Tibial nerve (tissue), 4 donors: ENCODE measurements at regions not wholly inside any gene's neighbourhood (a gene's known extent, or its start where the extent isn't known, plus 50 kb on each side); places are given as distances from the start of the nearest gene placed in this dataset.

Experiments used
- DNase-seq, 2 donors: peaks; one replicate each; pipeline ENCODE4 v3.0.0-alpha.2; 2019; ENCODE audit warnings: low spot score in 2 of 2
- H3K27ac ChIP-seq, 4 donors: fragments of 200-600 bp; sonication (generic) in 3 of 4; one replicate each; pipeline ENCODE4 v1.5.1; 2017 to 2019; ENCODE audit warnings: mild to moderate bottlenecking in 1 of 4
- H3K27me3 ChIP-seq, 2 donors: fragments of 200-600 bp; sonication (generic) in 1 of 2; one replicate each; pipeline versions ENCODE4 v1.5.1 to v1.6.0; 2017 to 2019
- H3K36me3 ChIP-seq, 3 donors: fragments of 200-600 bp; sonication (generic); one replicate each; pipeline ENCODE4 v1.5.1; 2018 to 2019
- H3K4me1 ChIP-seq, 4 donors: fragments of 200-600 bp; sonication (generic) in 3 of 4; one replicate each; pipeline ENCODE4 v1.5.1; 2017 to 2019
- H3K4me3 ChIP-seq, 4 donors: fragments of 200-600 bp; sonication (generic) in 3 of 4; one replicate each; pipeline ENCODE4 v1.5.1; 2017 to 2019; ENCODE audit warnings: mild to moderate bottlenecking in 1 of 4, moderate library complexity in 1 of 4
- H3K9me3 ChIP-seq, 4 donors: fragments of 200-600 bp; sonication (generic) in 3 of 4; one replicate each; pipeline ENCODE4 v1.5.1; 2017 to 2019
- EP300 ChIP-seq, 2 donors: sonication (generic); formaldehyde crosslinking; IDR thresholded peaks; one replicate each; pipeline ENCODE4 v1.6.1; 2017; ENCODE audit warnings: antibody characterized with exemption in 2 of 2, mild to moderate bottlenecking in 1 of 2
- POLR2A ChIP-seq, 2 donors: fragments of 450-650 bp; IDR thresholded peaks; one replicate each; pipeline ENCODE4 v1.6.1; 2017; ENCODE audit warnings: antibody characterized with exemption in 2 of 2, mild to moderate bottlenecking in 2 of 2, moderate library complexity in 2 of 2
- WGBS, 2 donors: methylation state at CpG; one replicate each; pipeline ENCODE4 v1.1.5; 2018; 5-methylcytosine and 5-hydroxymethylcytosine counted together
- TF ChIP-seq, protein P1 (sequence below), 5 experiments: fragments of 200-600 bp in 3 of 5; fragments of 450-650 bp in 2 of 5; sonication (generic) in 3 of 5; IDR thresholded peaks; one replicate each; pipeline ENCODE4 v1.5.1; 2016 to 2019; ENCODE audit warnings: antibody characterized with exemption in 5 of 5, mild to moderate bottlenecking in 3 of 5, moderate library complexity in 2 of 5

DNA sequence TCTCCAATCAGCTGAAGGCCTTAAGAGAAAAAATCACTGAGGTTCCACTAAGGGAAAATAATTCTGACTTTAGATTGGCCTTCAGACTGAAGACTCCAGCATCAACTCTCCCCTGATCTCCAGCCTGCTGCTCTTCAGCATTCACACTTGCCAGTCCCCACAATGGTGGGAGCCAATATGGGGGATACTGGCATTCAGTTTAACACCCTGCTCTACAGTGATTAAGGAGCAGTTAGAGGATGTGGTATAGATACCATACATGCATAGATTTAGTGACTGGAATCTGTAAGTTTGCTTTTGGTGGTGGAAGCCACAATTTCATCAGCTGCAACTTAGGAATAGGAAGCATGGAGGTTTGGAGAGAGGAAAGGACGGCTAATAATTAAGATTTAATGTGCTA, 2017.7 kb upstream of the CDH6 start:
- no peak overlapping the region for H3K27ac ChIP-seq
- H3K9me3 ChIP-seq, result no peaks in the 10 kb centered on the region
- no peak for TF ChIP-seq POLR2A (IDR thresholded peaks at IDR 0.05)
- TF ChIP-seq, protein P1, sequence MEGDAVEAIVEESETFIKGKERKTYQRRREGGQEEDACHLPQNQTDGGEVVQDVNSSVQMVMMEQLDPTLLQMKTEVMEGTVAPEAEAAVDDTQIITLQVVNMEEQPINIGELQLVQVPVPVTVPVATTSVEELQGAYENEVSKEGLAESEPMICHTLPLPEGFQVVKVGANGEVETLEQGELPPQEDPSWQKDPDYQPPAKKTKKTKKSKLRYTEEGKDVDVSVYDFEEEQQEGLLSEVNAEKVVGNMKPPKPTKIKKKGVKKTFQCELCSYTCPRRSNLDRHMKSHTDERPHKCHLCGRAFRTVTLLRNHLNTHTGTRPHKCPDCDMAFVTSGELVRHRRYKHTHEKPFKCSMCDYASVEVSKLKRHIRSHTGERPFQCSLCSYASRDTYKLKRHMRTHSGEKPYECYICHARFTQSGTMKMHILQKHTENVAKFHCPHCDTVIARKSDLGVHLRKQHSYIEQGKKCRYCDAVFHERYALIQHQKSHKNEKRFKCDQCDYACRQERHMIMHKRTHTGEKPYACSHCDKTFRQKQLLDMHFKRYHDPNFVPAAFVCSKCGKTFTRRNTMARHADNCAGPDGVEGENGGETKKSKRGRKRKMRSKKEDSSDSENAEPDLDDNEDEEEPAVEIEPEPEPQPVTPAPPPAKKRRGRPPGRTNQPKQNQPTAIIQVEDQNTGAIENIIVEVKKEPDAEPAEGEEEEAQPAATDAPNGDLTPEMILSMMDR (IDR thresholded peaks at IDR 0.05), result no peak
- TF ChIP-seq EP300 (IDR thresholded peaks at IDR 0.05), result no peak
- no peaks in the 10 kb centered on the region for H3K36me3 ChIP-seq
- no peak for DNase-seq
- no peaks in the 10 kb centered on the region for H3K4me1 ChIP-seq
- no peak overlapping the region for H3K4me3 ChIP-seq
- 65 to 68% methylated on average over 1 of the region's 1 CpG for WGBS, 2 donors
- no peaks in the 10 kb centered on the region for H3K27me3 ChIP-seq

DNA sequence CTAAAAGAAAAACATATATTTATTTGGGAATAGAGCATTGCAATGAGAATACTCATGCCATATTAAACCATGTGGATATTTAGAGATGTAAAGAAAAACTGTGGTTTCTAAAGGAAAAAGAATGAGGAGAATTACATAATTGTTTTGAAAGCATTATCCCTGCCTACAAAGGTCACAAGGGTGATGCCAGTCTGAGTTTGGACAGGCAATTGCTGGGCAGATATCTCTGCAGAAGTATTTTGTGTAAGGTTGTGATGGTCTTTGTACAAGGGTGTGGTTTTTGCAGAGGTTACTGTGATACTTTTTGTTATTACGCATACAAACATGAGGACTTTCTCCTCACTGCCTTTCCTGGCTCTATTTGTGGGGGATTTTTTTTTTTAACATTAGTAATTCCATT, 2022.9 kb upstream of the CDH6 start:
- no peaks in the 10 kb centered on the region for H3K9me3 ChIP-seq
- TF ChIP-seq EP300 (IDR thresholded peaks at IDR 0.05), result no peak
- TF ChIP-seq POLR2A (IDR thresholded peaks at IDR 0.05), result no peak
- TF ChIP-seq, protein P1 (IDR thresholded peaks at IDR 0.05), result no peak
- no peak overlapping the region for H3K4me3 ChIP-seq
- H3K4me1 ChIP-seq, result no peaks in the 10 kb centered on the region
- H3K36me3 ChIP-seq, result no peaks in the 10 kb centered on the region
- H3K27ac ChIP-seq, result no peak overlapping the region
- 80 to 83% methylated on average over 1 of the region's 1 CpG for WGBS, 2 donors
- no peak for DNase-seq
- H3K27me3 ChIP-seq, result no peaks in the 10 kb centered on the region

DNA sequence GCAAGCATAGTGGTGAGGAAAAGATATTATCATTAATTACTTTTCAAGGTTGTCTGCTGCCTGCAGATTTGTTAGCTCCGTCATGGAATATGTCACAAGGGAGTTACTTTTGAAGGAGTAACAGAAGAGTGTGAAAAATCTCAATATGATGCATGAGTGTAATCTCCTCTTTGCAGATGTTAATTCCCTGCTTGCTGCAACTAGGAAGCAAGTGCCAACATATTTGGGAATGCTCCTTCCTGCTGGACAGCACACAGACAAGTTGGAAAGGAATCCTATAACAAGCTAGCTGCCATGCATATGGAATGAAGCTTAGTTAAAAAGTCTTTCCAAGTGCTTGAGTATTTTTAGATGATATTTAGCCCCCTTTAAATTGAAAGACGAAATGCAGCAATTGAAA, 2023.6 kb upstream of the CDH6 start:
- no peak for DNase-seq
- no peaks in the 10 kb centered on the region for H3K27me3 ChIP-seq
- H3K9me3 ChIP-seq, result no peaks in the 10 kb centered on the region
- no peak overlapping the region for H3K4me3 ChIP-seq
- no peaks in the 10 kb centered on the region for H3K36me3 ChIP-seq
- TF ChIP-seq, protein P1 (IDR thresholded peaks at IDR 0.05), result no peak
- TF ChIP-seq POLR2A (IDR thresholded peaks at IDR 0.05), result no peak
- TF ChIP-seq EP300 (IDR thresholded peaks at IDR 0.05), result no peak
- 44 to 55% methylated on average over 2 of the region's 2 CpGs for WGBS, 2 donors
- H3K4me1 ChIP-seq, result no peaks in the 10 kb centered on the region
- H3K27ac ChIP-seq, result no peak overlapping the region

DNA sequence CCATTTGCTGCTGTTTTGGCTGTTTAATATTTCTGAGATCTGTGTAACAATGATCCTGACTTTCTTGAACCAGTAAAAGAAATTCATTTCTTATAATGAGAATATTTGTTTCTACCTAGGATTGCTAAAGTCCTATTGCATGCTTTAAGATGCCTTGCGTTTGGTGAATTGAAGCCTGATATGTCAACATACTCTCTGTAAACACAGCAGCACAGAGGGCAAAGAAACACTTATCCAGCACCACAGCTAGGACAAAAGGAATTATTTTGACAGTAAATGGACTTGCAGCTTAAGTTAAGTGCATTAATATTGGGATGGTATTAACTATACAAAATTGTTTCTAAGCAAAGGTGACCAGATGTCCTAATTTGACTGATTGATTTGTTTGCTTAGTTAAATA, 2031.2 kb upstream of the CDH6 start:
- DNase-seq, result no peak
- Histone ChIP-seq H3K27me3 (no peaks in the 10 kb centered on the region), H3K27ac (no peak overlapping the region), H3K4me3 (no peak overlapping the region), H3K36me3 (no peaks in the 10 kb centered on the region), H3K9me3 (no peaks in the 10 kb centered on the region), H3K4me1 (no peaks in the 10 kb centered on the region)
- 33 to 41% methylated on average over 1 of the region's 1 CpG for WGBS, 2 donors
- TF ChIP-seq POLR2A (IDR thresholded peaks at IDR 0.05), result no peak
- TF ChIP-seq, protein P1 (IDR thresholded peaks at IDR 0.05), result no peak
- TF ChIP-seq EP300 (IDR thresholded peaks at IDR 0.05), result no peak

DNA sequence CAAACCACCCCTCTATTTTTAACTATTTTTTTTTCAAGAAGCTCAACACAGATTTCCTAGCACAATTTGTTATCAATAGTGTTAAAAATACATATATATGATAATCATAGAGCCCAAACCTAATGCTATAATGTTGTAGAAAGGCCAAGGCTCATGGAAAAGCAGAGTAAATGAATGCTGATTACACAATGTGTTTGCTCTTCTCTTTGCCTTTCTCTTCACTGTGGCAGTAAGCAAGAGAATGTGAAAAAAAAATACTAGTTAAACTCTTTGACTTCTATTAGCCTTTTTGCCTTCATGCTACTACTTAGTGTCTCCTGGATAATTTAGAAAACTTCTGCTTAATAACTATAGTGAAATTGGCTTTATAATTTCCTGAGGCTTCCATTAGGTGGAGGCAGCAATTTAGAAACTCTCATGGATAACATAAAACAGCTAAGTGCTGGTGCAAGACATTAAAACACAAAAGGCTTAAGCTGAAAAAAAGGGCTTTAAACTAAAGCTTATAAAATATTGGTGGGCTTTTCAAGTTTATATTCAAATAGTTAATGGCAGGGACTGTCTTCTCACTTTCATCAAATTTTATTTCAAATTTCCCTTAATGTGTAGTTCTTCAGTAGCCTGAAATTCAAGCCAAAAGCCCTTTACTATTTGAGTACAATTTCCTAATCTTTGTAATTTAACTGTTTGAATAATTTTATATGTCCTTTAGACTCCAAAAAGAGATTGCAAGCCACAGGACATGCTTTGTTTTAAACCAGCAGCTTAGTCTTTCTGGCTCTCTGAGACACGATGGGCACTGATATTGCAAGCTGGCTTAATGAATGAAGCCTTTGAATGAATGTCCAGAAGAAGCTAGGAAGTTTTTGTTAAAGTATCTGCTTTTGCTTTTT, 2031.8 kb upstream of the CDH6 start:
- H3K4me3 ChIP-seq, result no peak overlapping the region
- DNase-seq, result no peak
- no peaks in the 10 kb centered on the region for H3K4me1 ChIP-seq
- H3K36me3 ChIP-seq, result no peaks in the 10 kb centered on the region
- H3K27me3 ChIP-seq, result no peaks in the 10 kb centered on the region
- TF ChIP-seq EP300 (IDR thresholded peaks at IDR 0.05), result no peak
- TF ChIP-seq, protein P1 (IDR thresholded peaks at IDR 0.05), result no peak
- no peak for TF ChIP-seq POLR2A (IDR thresholded peaks at IDR 0.05)
- no peak overlapping the region for H3K27ac ChIP-seq
- 23 to 46% methylated on average over 1 of the region's 1 CpG for WGBS, 2 donors
- H3K9me3 ChIP-seq, result no peaks in the 10 kb centered on the region
